ENCODE measurements at regions not wholly inside any gene's neighbourhood (a gene's known extent, or its start where the extent isn't known, plus 50 kb on each side); places are given as distances from the start of the nearest gene placed in this dataset.

- TF ChIP-seq CTCF (conservative IDR thresholded peaks at IDR 0.05; ENCODE audit: low read depth, low read length) (no peak), USF2 (IDR thresholded peaks at IDR 0.05; ENCODE audit: low read depth, low read length) (no peak), CHD1 (IDR thresholded peaks at IDR 0.05; ENCODE audit: low read depth, low read length) (no peak), RCOR1 (IDR thresholded peaks at IDR 0.05; ENCODE audit: insufficient replicate concordance, low read length) (no peak), MXI1 (IDR thresholded peaks at IDR 0.05; ENCODE audit: borderline replicate concordance, low read depth, low read length) (no peak), SMC3 (IDR thresholded peaks at IDR 0.05; ENCODE audit: low read depth, low read length) (no peak), BHLHE40 (IDR thresholded peaks at IDR 0.05; ENCODE audit: low read depth, low read length) (no peak), POLR2A (IDR thresholded peaks at IDR 0.05; ENCODE audit: low read depth, low read length) (no peak), FOS (IDR thresholded peaks at IDR 0.05; ENCODE audit: low read depth, low read length) (no peak), RAD21 (IDR thresholded peaks at IDR 0.05; ENCODE audit: low read length) (no peak), CEBPB (IDR thresholded peaks at IDR 0.05; ENCODE audit: low read depth, low read length) (no peak), MAFK (IDR thresholded peaks at IDR 0.05; ENCODE audit: low read depth, low read length) (no peak)
- TF ChIP-seq, protein P1, sequence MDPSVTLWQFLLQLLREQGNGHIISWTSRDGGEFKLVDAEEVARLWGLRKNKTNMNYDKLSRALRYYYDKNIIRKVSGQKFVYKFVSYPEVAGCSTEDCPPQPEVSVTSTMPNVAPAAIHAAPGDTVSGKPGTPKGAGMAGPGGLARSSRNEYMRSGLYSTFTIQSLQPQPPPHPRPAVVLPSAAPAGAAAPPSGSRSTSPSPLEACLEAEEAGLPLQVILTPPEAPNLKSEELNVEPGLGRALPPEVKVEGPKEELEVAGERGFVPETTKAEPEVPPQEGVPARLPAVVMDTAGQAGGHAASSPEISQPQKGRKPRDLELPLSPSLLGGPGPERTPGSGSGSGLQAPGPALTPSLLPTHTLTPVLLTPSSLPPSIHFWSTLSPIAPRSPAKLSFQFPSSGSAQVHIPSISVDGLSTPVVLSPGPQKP (IDR thresholded peaks at IDR 0.05; ENCODE audit: borderline replicate concordance, low read depth, low read length): no peak
These were observed 266.5 kb upstream of the CADM2 start for GRCh38 chr3:84692261-84692660.

Data from IMR-90 (cell line).